Muscle layer of colon (tissue), 2 donors: ENCODE measurements at regions not wholly inside any gene's neighbourhood (a gene's known extent, or its start where the extent isn't known, plus 50 kb on each side); places are given as distances from the start of the nearest gene placed in this dataset.

Experiments
- H3K27ac ChIP-seq: one replicate; pipeline ENCODE4 v1.7.0; 2013; ENCODE audit warnings: low read depth, mild to moderate bottlenecking, low read length, moderate library complexity
- H3K27me3 ChIP-seq, 2 donors: one replicate each; pipeline ENCODE4 v1.7.0; 2013; ENCODE audit warnings: low read length in 2 of 2, mild to moderate bottlenecking in 2 of 2; ENCODE audit not compliant: insufficient read depth in 2 of 2, control insufficient read depth in 1 of 2
- H3K36me3 ChIP-seq: one replicate; pipeline ENCODE4 v1.7.0; 2013; ENCODE audit warnings: mild to moderate bottlenecking, low read length; ENCODE audit not compliant: insufficient read depth
- H3K4me1 ChIP-seq: one replicate; pipeline ENCODE4 v1.7.0; 2013; ENCODE audit warnings: mild to moderate bottlenecking, low read length; ENCODE audit not compliant: insufficient read depth
- H3K4me3 ChIP-seq, 2 donors: one replicate each; pipeline ENCODE4 v1.7.0; 2013; ENCODE audit warnings: low read length in 2 of 2, low read depth in 1 of 2, mild to moderate bottlenecking in 1 of 2, moderate library complexity in 1 of 2
- H3K9ac ChIP-seq: one replicate; pipeline ENCODE4 v1.7.0; 2013; ENCODE audit warnings: low read length
- H3K9me3 ChIP-seq: one replicate; pipeline ENCODE4 v1.7.0; 2013; ENCODE audit warnings: mild to moderate bottlenecking, low read length
- donor health status: abdominal sarcoma.
- donor health status: Adenocarcinoma of cecum.

- Histone ChIP-seq H3K27ac (no peak overlapping the region), H3K9me3 (no peaks in the 10 kb centered on the region), H3K9ac (no peak overlapping the region), H3K4me1 (peaks cover 14% of the 10 kb centered on the region), H3K4me3 (no peak overlapping the region), H3K27me3 (no peaks in the 10 kb centered on the region), H3K36me3 (no peaks in the 10 kb centered on the region)
Observed at GRCh38 chr6:56862415-56863175, 92.3 kb upstream of the BEND6 start.

- no peak overlapping the region for H3K9ac ChIP-seq
- H3K27me3 ChIP-seq, result no peaks in the 10 kb centered on the region
- H3K4me1 ChIP-seq, result peaks cover 14% of the 10 kb centered on the region
- no peak overlapping the region for H3K4me3 ChIP-seq
- no peaks in the 10 kb centered on the region for H3K36me3 ChIP-seq
- no peak overlapping the region for H3K27ac ChIP-seq
- H3K9me3 ChIP-seq, result no peaks in the 10 kb centered on the region
Observed at GRCh38 chr6:56860475-56860874, 94.4 kb upstream of the BEND6 start.

GRCh38 chr6:56856036-56856580 is 98.8 kb upstream of the BEND6 start:
- H3K27ac ChIP-seq, result no peak overlapping the region
- no peak overlapping the region for H3K4me3 ChIP-seq
- H3K27me3 ChIP-seq, result no peaks in the 10 kb centered on the region
- no peaks in the 10 kb centered on the region for H3K36me3 ChIP-seq
- peaks cover 8% of the 10 kb centered on the region for H3K4me1 ChIP-seq
- H3K9ac ChIP-seq, result no peak overlapping the region
- H3K9me3 ChIP-seq, result no peaks in the 10 kb centered on the region

DNA sequence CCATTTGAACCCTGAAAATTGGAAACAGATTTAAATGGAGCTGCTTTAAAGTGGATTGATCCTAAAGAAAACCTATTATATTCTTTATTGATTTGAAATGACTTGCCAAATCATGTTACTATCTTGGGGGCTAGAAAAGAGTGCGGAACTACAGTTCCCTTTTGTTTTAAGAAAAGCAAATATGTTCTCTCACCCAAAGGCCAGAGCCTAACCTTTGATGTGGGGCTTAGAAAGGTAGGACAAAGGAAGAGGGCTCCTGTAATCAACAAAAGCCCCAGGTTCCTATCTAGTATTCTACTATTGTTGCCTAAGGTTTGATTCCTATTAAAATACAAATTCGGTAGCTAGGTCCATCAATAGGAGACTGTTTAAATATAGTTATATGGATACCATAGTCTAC is 100.8 kb upstream of the BEND6 start:
- no peaks in the 10 kb centered on the region for H3K36me3 ChIP-seq
- H3K9me3 ChIP-seq, result no peaks in the 10 kb centered on the region
- no peak overlapping the region for H3K9ac ChIP-seq
- no peak overlapping the region for H3K27ac ChIP-seq
- no peak overlapping the region for H3K4me3 ChIP-seq
- H3K4me1 ChIP-seq, result peaks cover 23% of the 10 kb centered on the region
- H3K27me3 ChIP-seq, result no peaks in the 10 kb centered on the region

DNA sequence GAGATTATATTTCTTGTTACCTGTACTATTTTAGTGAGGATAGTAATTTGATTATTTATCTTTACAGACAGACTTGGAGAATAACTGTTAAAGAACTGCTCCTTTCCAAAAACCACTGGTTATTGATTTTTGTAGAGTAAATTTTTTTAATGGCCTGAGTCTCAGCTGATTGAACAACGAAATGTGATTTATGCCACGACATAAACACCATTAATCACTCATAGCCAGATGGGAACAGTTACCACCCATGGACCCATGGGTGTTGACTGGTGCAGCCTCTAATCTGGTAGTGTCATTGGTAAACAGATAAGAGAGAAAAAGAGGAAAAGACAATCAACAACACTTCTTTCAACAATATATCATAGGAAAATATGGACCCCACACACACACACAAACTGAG is 101.4 kb upstream of the BEND6 start:
- H3K4me3 ChIP-seq, result no peak overlapping the region
- H3K27ac ChIP-seq, result no peak overlapping the region
- no peaks in the 10 kb centered on the region for H3K36me3 ChIP-seq
- no peaks in the 10 kb centered on the region for H3K27me3 ChIP-seq
- H3K9me3 ChIP-seq, result no peaks in the 10 kb centered on the region
- H3K9ac ChIP-seq, result no peak overlapping the region
- peaks cover 23% of the 10 kb centered on the region for H3K4me1 ChIP-seq

GRCh38 chr6:56852260-56853010 is 102.5 kb upstream of the BEND6 start:
- no peaks in the 10 kb centered on the region for H3K36me3 ChIP-seq
- H3K9me3 ChIP-seq, result no peaks in the 10 kb centered on the region
- peaks cover 23% of the 10 kb centered on the region for H3K4me1 ChIP-seq
- no peak overlapping the region for H3K9ac ChIP-seq
- no peaks in the 10 kb centered on the region for H3K27me3 ChIP-seq
- H3K27ac ChIP-seq, result peak overlapping the region; percentile 56
- peak overlapping the region in 1 of 2 donors; percentile 82 for H3K4me3 ChIP-seq

DNA sequence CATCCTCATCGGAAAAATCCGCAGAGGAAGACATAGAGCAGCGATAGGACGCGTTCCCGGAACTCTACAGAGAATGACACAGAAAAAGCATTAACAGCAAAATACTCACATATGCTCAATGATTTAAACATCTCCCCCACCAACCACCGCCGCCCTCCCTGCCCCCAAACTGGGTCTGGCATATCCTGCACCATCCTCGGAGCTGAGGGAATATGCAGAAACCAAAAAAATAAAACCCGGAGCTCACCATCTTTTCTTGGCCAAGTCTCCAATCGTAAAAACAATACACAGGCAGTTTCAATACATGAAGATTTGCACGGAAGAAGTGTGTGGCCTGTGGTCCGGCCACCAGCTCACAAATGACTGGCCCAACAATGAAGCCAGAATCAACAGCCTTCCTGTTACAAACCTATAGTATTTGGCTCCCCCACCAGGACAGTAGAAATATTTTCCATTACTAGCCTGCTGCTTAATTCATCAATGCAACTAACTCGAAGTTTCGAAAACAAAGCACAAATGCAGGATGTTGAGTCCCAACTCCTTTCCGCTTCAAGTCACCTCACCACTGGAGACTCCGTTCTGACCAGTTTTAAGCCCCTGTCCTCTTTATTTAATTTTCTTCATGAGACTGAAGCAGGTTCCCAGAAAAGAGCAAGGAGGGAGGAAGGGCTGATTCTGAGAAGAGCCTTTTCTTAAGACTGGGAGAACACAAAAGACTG is 103.2 kb upstream of the BEND6 start:
- Histone ChIP-seq H3K9me3 (no peaks in the 10 kb centered on the region), H3K36me3 (no peaks in the 10 kb centered on the region), H3K27me3 (no peaks in the 10 kb centered on the region), H3K4me1 (peaks cover 23% of the 10 kb centered on the region), H3K4me3 (peak overlapping the region; percentile 35 to 82), H3K27ac (peak overlapping the region; percentile 56), H3K9ac (peak overlapping the region; percentile 44)

DNA sequence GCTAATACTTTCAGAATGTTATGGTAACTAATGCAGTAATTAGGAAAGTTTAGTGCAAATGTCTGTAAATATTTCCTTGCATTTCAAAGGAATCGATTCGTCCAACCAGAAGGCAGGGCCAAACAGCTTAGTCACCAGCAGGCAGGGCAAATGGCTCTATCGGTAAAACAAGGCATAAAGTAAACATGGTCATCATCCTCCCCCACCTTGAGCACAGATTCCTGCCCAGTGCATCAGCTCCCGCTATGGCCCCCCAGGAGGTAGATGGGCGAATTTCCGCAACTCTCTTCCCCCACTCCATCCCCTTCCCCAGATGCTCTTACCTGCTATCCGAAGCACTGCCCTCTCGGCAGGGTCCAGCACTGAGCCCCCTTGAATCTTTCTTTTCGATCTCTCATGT is 103.8 kb upstream of the BEND6 start:
- Histone ChIP-seq H3K9me3 (no peaks in the 10 kb centered on the region), H3K4me3 (peak overlapping the region; percentile 35 to 82), H3K36me3 (no peaks in the 10 kb centered on the region), H3K27me3 (no peaks in the 10 kb centered on the region), H3K9ac (peak overlapping the region; percentile 44), H3K27ac (peak overlapping the region; percentile 56), H3K4me1 (peaks cover 23% of the 10 kb centered on the region)

DNA sequence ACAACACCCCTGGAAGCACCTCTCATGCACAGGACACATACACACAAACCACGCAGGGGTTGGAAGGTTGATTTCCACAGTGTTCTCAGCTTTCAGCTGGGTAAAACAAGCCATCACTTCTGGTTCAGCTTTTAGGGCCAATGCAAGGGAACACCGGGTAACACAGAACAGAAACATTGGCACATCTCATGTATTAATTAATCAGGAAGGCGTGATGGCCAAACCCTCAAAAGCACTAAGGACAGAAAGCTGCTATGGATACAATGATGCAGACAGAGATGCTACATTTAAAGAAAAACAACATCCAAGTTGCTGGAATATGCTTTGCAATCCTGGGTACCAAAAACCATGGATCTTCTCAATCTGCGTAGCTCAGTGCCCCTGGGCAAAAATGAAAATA is 104.3 kb upstream of the BEND6 start:
- Histone ChIP-seq H3K27ac (peak overlapping the region; percentile 56), H3K4me3 (peak overlapping the region in 1 of 2 donors; percentile 82), H3K4me1 (peaks cover 23% of the 10 kb centered on the region), H3K9me3 (no peaks in the 10 kb centered on the region), H3K27me3 (no peaks in the 10 kb centered on the region), H3K9ac (peak overlapping the region; percentile 44), H3K36me3 (no peaks in the 10 kb centered on the region)

DNA sequence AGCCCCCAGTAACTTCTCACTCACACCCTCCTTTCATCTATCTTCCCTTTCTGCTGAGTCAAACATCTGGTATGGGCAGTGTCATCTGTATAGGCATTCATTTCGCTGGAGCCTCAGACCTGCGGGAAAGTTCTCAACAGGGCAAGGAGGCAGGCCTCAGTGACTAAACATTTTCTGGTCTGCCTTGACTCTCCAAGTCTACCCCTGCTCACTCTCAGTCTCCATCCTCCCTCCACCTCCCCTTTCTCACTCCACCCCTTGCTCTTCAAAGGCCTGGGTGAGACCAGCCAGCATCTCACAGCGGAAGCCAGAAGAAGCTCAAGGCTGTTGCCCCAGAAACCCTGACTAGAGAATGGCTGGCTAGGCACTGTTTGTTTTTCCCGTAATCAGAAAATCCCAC is 105.0 kb upstream of the BEND6 start:
- Histone ChIP-seq H3K4me1 (peaks cover 23% of the 10 kb centered on the region), H3K9me3 (no peaks in the 10 kb centered on the region), H3K27ac (peak overlapping the region; percentile 56), H3K9ac (no peak overlapping the region), H3K4me3 (peak overlapping the region in 1 of 2 donors; percentile 82), H3K36me3 (no peaks in the 10 kb centered on the region), H3K27me3 (no peaks in the 10 kb centered on the region)

DNA sequence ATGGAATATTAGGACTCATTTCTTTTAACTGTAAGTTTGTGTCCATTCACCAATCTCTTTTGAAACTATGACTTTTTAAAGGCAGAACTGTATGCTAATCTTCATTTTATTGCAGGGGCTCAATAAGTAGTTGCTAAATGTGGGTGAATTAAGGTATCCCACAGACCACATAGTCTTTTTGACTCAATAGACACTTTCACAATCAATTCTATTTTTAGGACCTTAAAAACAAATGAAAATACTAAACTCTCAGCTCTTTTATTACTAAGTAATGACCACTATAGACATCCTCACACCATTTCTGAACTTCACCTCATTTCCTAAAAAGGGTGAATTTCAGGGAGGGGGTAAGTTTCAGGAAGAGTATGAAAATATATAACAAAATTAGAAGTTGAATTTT is 106.8 kb upstream of the BEND6 start:
- Histone ChIP-seq H3K4me1 (peaks cover 27% of the 10 kb centered on the region), H3K36me3 (no peaks in the 10 kb centered on the region), H3K4me3 (no peak overlapping the region), H3K9ac (no peak overlapping the region), H3K27me3 (no peaks in the 10 kb centered on the region), H3K9me3 (no peaks in the 10 kb centered on the region), H3K27ac (no peak overlapping the region)
